ENCODE measurements at regions not wholly inside any gene's neighbourhood (a gene's known extent, or its start where the extent isn't known, plus 50 kb on each side); places are given as distances from the start of the nearest gene placed in this dataset.
A peak's percentile ranks its signal among the peaks of the same experiment; 100 is the strongest.

GRCh38 chr7:65307651-65308299 lies 65.9 kb upstream of the ZNF92 start:
- peak; percentile 52 for DNase-seq
- no peaks in the 10 kb centered on the region for H3K79me2 ChIP-seq (ENCODE audit: low read length)

GRCh38 chr7:65304175-65304574 lies 69.5 kb upstream of the ZNF92 start:
- TF ChIP-seq EZH2phosphoT487 (IDR thresholded peaks at IDR 0.05; ENCODE audit: low read length) (no peak), CTCF (IDR thresholded peaks at IDR 0.05; ENCODE audit: low read length) (no peak), EZH2 (optimal IDR thresholded peaks at IDR 0.05; ENCODE audit: low read depth, low read length) (no peak)
- no peaks in the 10 kb centered on the region for H3K79me2 ChIP-seq (ENCODE audit: low read length)
- no peaks in the 10 kb centered on the region for H4K20me1 ChIP-seq (ENCODE audit: insufficient read depth, low read length)
- no peaks in the 10 kb centered on the region for H3K4me1 ChIP-seq (ENCODE audit: low read length)
- H3K4me3 ChIP-seq (ENCODE audit: low read length), result no peak overlapping the region
- H3K27me3 ChIP-seq (replicated peaks; ENCODE audit: insufficient read depth, low read length), result no peaks in the 10 kb centered on the region
- no peak overlapping the region for H2AFZ ChIP-seq (ENCODE audit: low read length)
- H3K9me2 ChIP-seq (replicated peaks; ENCODE audit: insufficient read depth, low read length), result no peaks in the 10 kb centered on the region
- no peak overlapping the region for H3K27ac ChIP-seq (ENCODE audit: low read length)
- no peaks in the 10 kb centered on the region for H3K9me3 ChIP-seq (replicated peaks; ENCODE audit: insufficient read depth, low read length)
- no peaks in the 10 kb centered on the region for H3F3A ChIP-seq (ENCODE audit: insufficient read depth, low read length)
- H3K9ac ChIP-seq (ENCODE audit: low read length), result no peak overlapping the region
- DNase-seq, result no peak
- H3K36me3 ChIP-seq (replicated peaks; ENCODE audit: insufficient read depth, low read length), result no peaks in the 10 kb centered on the region
- no peak overlapping the region for H3K4me2 ChIP-seq (ENCODE audit: low read depth, low read length)

More at GRCh38 chr7:65307651-65308299, 65.9 kb upstream of the ZNF92 start:
- no peaks in the 10 kb centered on the region for H3K9me3 ChIP-seq (replicated peaks; ENCODE audit: insufficient read depth, low read length)
- no peak overlapping the region for H3K9ac ChIP-seq (ENCODE audit: low read length)
- no peaks in the 10 kb centered on the region for H4K20me1 ChIP-seq (ENCODE audit: insufficient read depth, low read length)
- no peak overlapping the region for H3K27ac ChIP-seq (ENCODE audit: low read length)
- no peaks in the 10 kb centered on the region for H3K4me1 ChIP-seq (ENCODE audit: low read length)
- no peak overlapping the region for H3K4me3 ChIP-seq (ENCODE audit: low read length)
- H3F3A ChIP-seq (ENCODE audit: insufficient read depth, low read length), result no peaks in the 10 kb centered on the region
- H3K9me2 ChIP-seq (replicated peaks; ENCODE audit: insufficient read depth, low read length), result no peaks in the 10 kb centered on the region
- no peaks in the 10 kb centered on the region for H3K27me3 ChIP-seq (replicated peaks; ENCODE audit: insufficient read depth, low read length)
- TF ChIP-seq EZH2phosphoT487 (IDR thresholded peaks at IDR 0.05; ENCODE audit: low read length) (no peak), CTCF (IDR thresholded peaks at IDR 0.05; ENCODE audit: low read length) (peak; percentile 81)
- no peak overlapping the region for H3K4me2 ChIP-seq (ENCODE audit: low read depth, low read length)
- no peak overlapping the region for H2AFZ ChIP-seq (ENCODE audit: low read length)
- H3K36me3 ChIP-seq (replicated peaks; ENCODE audit: insufficient read depth, low read length), result no peaks in the 10 kb centered on the region

- Histone ChIP-seq H3K79me2 (ENCODE audit: low read length) (no peaks in the 10 kb centered on the region), H3K4me1 (ENCODE audit: low read length) (no peaks in the 10 kb centered on the region), H4K20me1 (ENCODE audit: insufficient read depth, low read length) (no peaks in the 10 kb centered on the region), H3F3A (ENCODE audit: insufficient read depth, low read length) (no peaks in the 10 kb centered on the region), H3K27me3 (replicated peaks; ENCODE audit: insufficient read depth, low read length) (no peaks in the 10 kb centered on the region), H3K4me3 (ENCODE audit: low read length) (no peak overlapping the region), H2AFZ (ENCODE audit: low read length) (no peak overlapping the region), H3K36me3 (replicated peaks; ENCODE audit: insufficient read depth, low read length) (no peaks in the 10 kb centered on the region), H3K9ac (ENCODE audit: low read length) (no peak overlapping the region), H3K9me3 (replicated peaks; ENCODE audit: insufficient read depth, low read length) (no peaks in the 10 kb centered on the region), H3K4me2 (ENCODE audit: low read depth, low read length) (no peak overlapping the region), H3K9me2 (replicated peaks; ENCODE audit: insufficient read depth, low read length) (no peaks in the 10 kb centered on the region), H3K27ac (ENCODE audit: low read length) (no peak overlapping the region)
- no peak for DNase-seq
- TF ChIP-seq EZH2phosphoT487 (IDR thresholded peaks at IDR 0.05; ENCODE audit: low read length), result no peak
- TF ChIP-seq EZH2 (optimal IDR thresholded peaks at IDR 0.05; ENCODE audit: low read depth, low read length), result no peak
- TF ChIP-seq CTCF (IDR thresholded peaks at IDR 0.05; ENCODE audit: low read length), result no peak
These were observed 70.8 kb upstream of the ZNF92 start for GRCh38 chr7:65302883-65303282.

All from MM.1S (cell line).